Ascending aorta (tissue), 2 donors: ENCODE measurements at regions not wholly inside any gene's neighbourhood (a gene's known extent, or its start where the extent isn't known, plus 50 kb on each side); places are given as distances from the start of the nearest gene placed in this dataset.

Source experiments
- DNase-seq, 2 donors: peaks; one replicate each; pipeline ENCODE4 v3.0.0-alpha.2; 2019; ENCODE audit warnings: low spot score in 2 of 2
- H3K27ac ChIP-seq, 2 donors: fragments of 200-600 bp; sonication (generic); one replicate each; pipeline ENCODE4 v1.5.1; 2016 to 2017; ENCODE audit warnings: mild to moderate bottlenecking in 1 of 2
- H3K27me3 ChIP-seq: fragments of 200-600 bp; sonication (generic); one replicate; pipeline ENCODE4 v1.5.1; 2017
- H3K36me3 ChIP-seq, 2 donors: fragments of 200-600 bp; sonication (generic); one replicate each; pipeline ENCODE4 v1.5.1; 2016
- H3K4me1 ChIP-seq, 2 donors: fragments of 200-600 bp; sonication (generic); one replicate each; pipeline ENCODE4 v1.5.1; 2016 to 2017; ENCODE audit warnings: mild to moderate bottlenecking in 1 of 2
- H3K4me3 ChIP-seq, 2 donors: fragments of 200-600 bp; sonication (generic); one replicate each; pipeline ENCODE4 v1.5.1; 2016 to 2017; ENCODE audit warnings: mild to moderate bottlenecking in 1 of 2
- H3K9me3 ChIP-seq, 2 donors: fragments of 200-600 bp; sonication (generic); one replicate each; pipeline ENCODE4 v1.5.1; 2016
- CTCF ChIP-seq, 3 experiments: fragments of 200-600 bp in 2 of 3; fragments of 450-650 bp in 1 of 3; sonication (generic) in 2 of 3; IDR thresholded peaks; one replicate each; pipeline ENCODE4 v1.5.1; 2016 to 2019; ENCODE audit warnings: antibody characterized with exemption in 3 of 3, mild to moderate bottlenecking in 1 of 3, moderate library complexity in 1 of 3
- intact Hi-C: fragments of 100-400 bp; cut with DNase I; formaldehyde crosslinking; loops from one replicate; pipeline ENCODE4 v1.15.1; 2023

DNA sequence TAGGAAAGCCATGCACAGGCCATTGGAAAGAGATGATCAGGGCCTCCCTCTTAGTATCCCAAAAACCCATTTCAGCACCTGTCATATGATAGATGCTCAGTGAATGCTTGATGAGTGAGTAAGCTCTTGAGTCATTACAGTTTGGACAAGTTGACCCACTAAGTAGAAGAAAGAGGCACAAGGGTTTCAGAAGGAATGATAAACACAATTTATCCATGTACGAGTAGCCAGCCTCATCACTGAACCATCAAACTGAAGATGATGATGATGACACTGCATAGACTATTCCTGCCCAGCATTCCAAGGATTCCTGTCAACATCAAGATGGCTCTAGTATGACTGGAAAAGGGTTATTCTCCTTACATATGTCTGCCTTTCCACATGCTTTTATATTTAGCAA, 596.0 kb downstream of the BCL11A start:
- H3K9me3 ChIP-seq = no peaks in the 10 kb centered on the region
- intact Hi-C loops = no loop called here

GRCh38 chr2:59956981-59957380, 596.5 kb downstream of the BCL11A start:
- H3K36me3 ChIP-seq = no peaks in the 10 kb centered on the region
- H3K4me3 ChIP-seq = no peak overlapping the region
- no peaks in the 10 kb centered on the region for H3K27me3 ChIP-seq
- H3K9me3 ChIP-seq = no peaks in the 10 kb centered on the region
- no peak overlapping the region for H3K27ac ChIP-seq
- TF ChIP-seq CTCF (IDR thresholded peaks at IDR 0.05) = no peak
- intact Hi-C loops = no loop called here
- H3K4me1 ChIP-seq = no peaks in the 10 kb centered on the region
- DNase-seq = no peak

More for the DNA sequence above, 596.0 kb downstream of the BCL11A start:
- no peak for TF ChIP-seq CTCF (IDR thresholded peaks at IDR 0.05)
- Histone ChIP-seq H3K27me3 (no peaks in the 10 kb centered on the region), H3K4me1 (no peaks in the 10 kb centered on the region), H3K36me3 (no peaks in the 10 kb centered on the region), H3K27ac (no peak overlapping the region), H3K4me3 (no peak overlapping the region)
- no peak for DNase-seq

DNA sequence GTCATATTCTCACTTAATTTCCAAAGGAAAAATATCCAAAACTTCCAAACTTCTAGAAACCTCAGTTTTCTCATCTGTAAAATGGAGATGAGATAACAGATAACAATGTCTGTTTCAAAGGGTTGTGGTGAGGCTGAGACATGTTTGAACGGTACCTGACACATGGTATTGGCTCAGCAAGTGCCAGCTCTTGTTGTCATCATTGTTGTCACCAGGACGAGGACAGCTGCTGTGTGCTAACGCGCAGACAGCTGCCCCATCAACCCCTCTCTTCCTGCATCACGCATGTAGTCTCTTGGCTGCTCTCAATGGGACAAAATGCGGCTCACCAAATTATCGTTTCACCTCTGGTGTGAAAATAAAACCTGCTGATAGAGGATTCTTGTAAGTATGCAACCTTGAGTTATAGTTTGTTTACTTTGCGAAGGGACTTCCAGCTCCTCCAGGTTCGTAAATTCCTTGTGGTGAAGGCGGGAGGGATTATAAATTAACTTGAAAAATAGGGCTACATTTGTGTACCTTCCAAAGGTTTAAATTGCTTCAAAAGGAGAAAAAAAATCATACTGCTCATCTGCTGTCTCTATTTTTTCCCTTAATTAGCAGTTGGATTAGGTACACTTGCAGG, 605.4 kb downstream of the BCL11A start:
- TF ChIP-seq CTCF (IDR thresholded peaks at IDR 0.05) = no peak
- Histone ChIP-seq H3K27me3 (no peaks in the 10 kb centered on the region), H3K4me3 (no peak overlapping the region), H3K4me1 (no peaks in the 10 kb centered on the region), H3K9me3 (no peaks in the 10 kb centered on the region), H3K36me3 (no peaks in the 10 kb centered on the region), H3K27ac (no peak overlapping the region)
- intact Hi-C loops = no loop called here
- DNase-seq = no peak

GRCh38 chr2:59947209-59947608, 606.2 kb downstream of the BCL11A start:
- TF ChIP-seq CTCF (IDR thresholded peaks at IDR 0.05) = no peak
- H3K4me1 ChIP-seq = no peaks in the 10 kb centered on the region
- H3K36me3 ChIP-seq = no peaks in the 10 kb centered on the region
- intact Hi-C loops = no loop called here
- DNase-seq = no peak
- H3K27ac ChIP-seq = no peak overlapping the region
- H3K9me3 ChIP-seq = no peaks in the 10 kb centered on the region
- no peak overlapping the region for H3K4me3 ChIP-seq
- H3K27me3 ChIP-seq = no peaks in the 10 kb centered on the region

GRCh38 chr2:59939236-59939635, 614.2 kb downstream of the BCL11A start:
- Histone ChIP-seq H3K4me3 (no peak overlapping the region), H3K36me3 (no peaks in the 10 kb centered on the region), H3K4me1 (no peaks in the 10 kb centered on the region), H3K9me3 (no peaks in the 10 kb centered on the region), H3K27ac (no peak overlapping the region), H3K27me3 (no peaks in the 10 kb centered on the region)
- TF ChIP-seq CTCF (IDR thresholded peaks at IDR 0.05) = no peak
- intact Hi-C loops = no loop called here
- no peak for DNase-seq

DNA sequence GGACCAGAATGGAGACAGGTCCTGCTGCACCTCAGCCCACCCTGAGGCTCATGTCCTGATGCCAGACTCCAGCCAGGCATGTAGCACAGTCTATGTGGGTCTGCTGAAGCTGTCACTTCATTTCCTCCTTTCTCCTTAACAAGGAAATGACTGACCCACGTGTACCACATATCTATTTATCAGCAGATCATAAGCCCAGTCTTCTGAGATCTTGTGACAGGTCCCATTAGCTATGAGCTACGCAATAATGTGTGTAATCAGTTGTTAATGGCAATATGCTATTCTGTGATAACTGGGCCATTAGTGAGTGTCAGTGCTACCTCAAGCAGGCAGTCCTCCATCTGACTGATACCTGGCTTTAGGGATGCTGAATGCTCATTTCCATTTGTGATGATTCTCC, 615.3 kb downstream of the BCL11A start:
- no peak overlapping the region for H3K4me3 ChIP-seq
- TF ChIP-seq CTCF (IDR thresholded peaks at IDR 0.05) = no peak

More for the DNA sequence above, 615.3 kb downstream of the BCL11A start:
- intact Hi-C loops = no loop called here
- Histone ChIP-seq H3K36me3 (no peaks in the 10 kb centered on the region), H3K9me3 (no peaks in the 10 kb centered on the region), H3K4me1 (no peaks in the 10 kb centered on the region), H3K27ac (no peak overlapping the region), H3K27me3 (no peaks in the 10 kb centered on the region)
- no peak for DNase-seq
